ENCODE measurements at regions not wholly inside any gene's neighbourhood (a gene's known extent, or its start where the extent isn't known, plus 50 kb on each side); places are given as distances from the start of the nearest gene placed in this dataset.

DNA sequence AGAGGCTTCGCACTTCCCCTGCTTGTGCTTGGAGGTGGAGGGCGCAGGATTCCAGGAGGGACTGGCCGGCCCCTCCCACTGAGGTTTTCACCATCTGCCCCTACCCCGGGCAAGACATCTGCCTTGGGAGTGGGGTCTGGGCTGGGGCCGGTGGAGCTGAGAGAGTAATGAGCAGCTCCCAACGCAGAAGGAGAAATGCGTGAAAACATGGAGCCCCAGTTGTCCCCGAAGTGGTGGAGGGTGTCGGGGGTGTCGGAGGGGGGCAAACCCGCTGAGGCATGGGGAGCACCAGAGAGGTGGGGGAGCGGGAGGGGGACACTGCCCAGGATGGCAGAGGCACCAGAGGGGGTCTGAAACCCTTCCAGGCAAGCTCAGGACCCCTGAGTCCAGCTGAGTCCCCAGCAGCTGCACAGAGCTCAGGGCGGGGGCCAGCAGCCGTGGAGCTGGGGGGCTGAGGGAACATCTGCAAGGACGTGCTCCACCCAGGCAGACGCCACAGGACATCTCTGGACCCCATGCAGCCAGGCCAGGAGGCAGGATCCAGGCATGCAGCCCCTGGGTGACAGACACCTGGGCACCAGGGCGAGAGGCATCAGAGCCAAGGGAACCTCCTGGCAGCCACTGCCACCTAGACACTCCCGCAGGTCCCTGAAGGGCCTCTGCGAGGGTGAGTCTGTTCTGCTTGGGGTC is 110.6 kb downstream of the SIK1 start:
- TF ChIP-seq POLR2AphosphoS5 (IDR thresholded peaks at IDR 0.05; ENCODE audit: low read depth, low read length) (no peak), POLR2A (IDR thresholded peaks at IDR 0.05; ENCODE audit: control extremely low read depth in 1 of 2, low read depth in 2 of 2, low read length in 2 of 2) (no peak), EP300 (IDR thresholded peaks at IDR 0.05; ENCODE audit: borderline replicate concordance in 1 of 2, low read depth in 2 of 2, low read length in 2 of 2) (no peak)
- TF ChIP-seq, protein P1, sequence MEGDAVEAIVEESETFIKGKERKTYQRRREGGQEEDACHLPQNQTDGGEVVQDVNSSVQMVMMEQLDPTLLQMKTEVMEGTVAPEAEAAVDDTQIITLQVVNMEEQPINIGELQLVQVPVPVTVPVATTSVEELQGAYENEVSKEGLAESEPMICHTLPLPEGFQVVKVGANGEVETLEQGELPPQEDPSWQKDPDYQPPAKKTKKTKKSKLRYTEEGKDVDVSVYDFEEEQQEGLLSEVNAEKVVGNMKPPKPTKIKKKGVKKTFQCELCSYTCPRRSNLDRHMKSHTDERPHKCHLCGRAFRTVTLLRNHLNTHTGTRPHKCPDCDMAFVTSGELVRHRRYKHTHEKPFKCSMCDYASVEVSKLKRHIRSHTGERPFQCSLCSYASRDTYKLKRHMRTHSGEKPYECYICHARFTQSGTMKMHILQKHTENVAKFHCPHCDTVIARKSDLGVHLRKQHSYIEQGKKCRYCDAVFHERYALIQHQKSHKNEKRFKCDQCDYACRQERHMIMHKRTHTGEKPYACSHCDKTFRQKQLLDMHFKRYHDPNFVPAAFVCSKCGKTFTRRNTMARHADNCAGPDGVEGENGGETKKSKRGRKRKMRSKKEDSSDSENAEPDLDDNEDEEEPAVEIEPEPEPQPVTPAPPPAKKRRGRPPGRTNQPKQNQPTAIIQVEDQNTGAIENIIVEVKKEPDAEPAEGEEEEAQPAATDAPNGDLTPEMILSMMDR (IDR thresholded peaks at IDR 0.05; ENCODE audit: control extremely low read depth in 1 of 3, insufficient read depth in 1 of 3, low read depth in 1 of 3, low read length in 3 of 3) = no peak
- TF ChIP-seq, protein P2, sequence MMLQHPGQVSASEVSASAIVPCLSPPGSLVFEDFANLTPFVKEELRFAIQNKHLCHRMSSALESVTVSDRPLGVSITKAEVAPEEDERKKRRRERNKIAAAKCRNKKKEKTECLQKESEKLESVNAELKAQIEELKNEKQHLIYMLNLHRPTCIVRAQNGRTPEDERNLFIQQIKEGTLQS (IDR thresholded peaks at IDR 0.05; ENCODE audit: insufficient read depth, low read depth, low read length) = no peak

Measured in H1 (cell line).